Upper lobe of right lung (tissue), 1 donor: ENCODE measurements at regions not wholly inside any gene's neighbourhood (a gene's known extent, or its start where the extent isn't known, plus 50 kb on each side); places are given as distances from the start of the nearest gene placed in this dataset.
A peak's percentile ranks its signal among the peaks of the same experiment; 100 is the strongest.

ENCODE experiments used
- ATAC-seq: fragments of 200-7000 bp; cut with Tn5 transposase; one replicate; pipeline ENCODE4 v1.9.1; 2020; ENCODE audit warnings: mild to moderate bottlenecking, moderate library complexity
- DNase-seq: peaks from one replicate; pipeline ENCODE4 v3.0.0-alpha.2; 2020
- H3K27ac ChIP-seq: fragments of 200-600 bp; one replicate; pipeline ENCODE4 v1.8.0; 2022
- H3K27me3 ChIP-seq: fragments of 200-600 bp; one replicate; pipeline ENCODE4 v1.8.0; 2022; ENCODE audit warnings: mild to moderate bottlenecking
- H3K36me3 ChIP-seq: fragments of 200-600 bp; one replicate; pipeline ENCODE4 v1.8.0; 2022
- H3K4me1 ChIP-seq: fragments of 200-600 bp; one replicate; pipeline ENCODE4 v1.8.0; 2022
- H3K4me3 ChIP-seq: fragments of 200-600 bp; one replicate; pipeline ENCODE4 v1.8.0; 2022; ENCODE audit warnings: mild to moderate bottlenecking
- H3K9me3 ChIP-seq: fragments of 200-600 bp; one replicate; pipeline ENCODE4 v1.8.0; 2022
- intact Hi-C: fragments of 100-400 bp; cut with DNase I; formaldehyde crosslinking; loops from one replicate; pipeline ENCODE4 v1.11.0; 2022
- TF ChIP-seq, protein P1 (sequence below): fragments of 200-600 bp; IDR thresholded peaks from one replicate; pipeline ENCODE4 v1.8.0; 2022; ENCODE audit warnings: antibody characterized with exemption
- donor health status: DM: no; HTN: yes; CAD: no; lungs with severe emphysema.

DNA sequence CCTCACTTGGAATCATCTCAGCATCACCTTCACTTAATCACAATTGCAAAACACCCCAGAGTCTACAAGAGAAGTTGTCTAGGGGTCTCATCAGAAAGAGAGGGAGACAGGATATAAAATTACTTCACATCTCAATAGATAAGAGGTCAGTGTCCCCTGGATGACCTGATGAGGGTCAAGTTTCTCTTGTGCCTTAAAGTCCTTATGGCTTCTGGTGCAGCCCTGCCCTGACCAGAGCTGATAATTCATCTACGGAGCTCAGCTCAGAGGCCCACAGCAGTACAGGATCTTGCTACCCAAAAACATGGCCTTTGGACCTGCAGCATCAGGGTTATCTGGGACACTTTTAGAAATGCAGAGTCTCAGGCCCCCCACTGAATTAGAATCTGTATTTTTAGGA is 111.1 kb upstream of the GLI3 start:
- Histone ChIP-seq H3K27ac (no peak overlapping the region), H3K36me3 (no peaks in the 10 kb centered on the region), H3K4me1 (no peaks in the 10 kb centered on the region), H3K27me3 (no peaks in the 10 kb centered on the region), H3K4me3 (no peak overlapping the region), H3K9me3 (no peaks in the 10 kb centered on the region)
- DNase-seq (no peak), ATAC-seq (no peak)
- TF ChIP-seq, protein P1, sequence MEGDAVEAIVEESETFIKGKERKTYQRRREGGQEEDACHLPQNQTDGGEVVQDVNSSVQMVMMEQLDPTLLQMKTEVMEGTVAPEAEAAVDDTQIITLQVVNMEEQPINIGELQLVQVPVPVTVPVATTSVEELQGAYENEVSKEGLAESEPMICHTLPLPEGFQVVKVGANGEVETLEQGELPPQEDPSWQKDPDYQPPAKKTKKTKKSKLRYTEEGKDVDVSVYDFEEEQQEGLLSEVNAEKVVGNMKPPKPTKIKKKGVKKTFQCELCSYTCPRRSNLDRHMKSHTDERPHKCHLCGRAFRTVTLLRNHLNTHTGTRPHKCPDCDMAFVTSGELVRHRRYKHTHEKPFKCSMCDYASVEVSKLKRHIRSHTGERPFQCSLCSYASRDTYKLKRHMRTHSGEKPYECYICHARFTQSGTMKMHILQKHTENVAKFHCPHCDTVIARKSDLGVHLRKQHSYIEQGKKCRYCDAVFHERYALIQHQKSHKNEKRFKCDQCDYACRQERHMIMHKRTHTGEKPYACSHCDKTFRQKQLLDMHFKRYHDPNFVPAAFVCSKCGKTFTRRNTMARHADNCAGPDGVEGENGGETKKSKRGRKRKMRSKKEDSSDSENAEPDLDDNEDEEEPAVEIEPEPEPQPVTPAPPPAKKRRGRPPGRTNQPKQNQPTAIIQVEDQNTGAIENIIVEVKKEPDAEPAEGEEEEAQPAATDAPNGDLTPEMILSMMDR, result no peak
- intact Hi-C loops, result no loop called here

- intact Hi-C loops, result no loop called here
- Histone ChIP-seq H3K27me3 (no peaks in the 10 kb centered on the region), H3K9me3 (no peaks in the 10 kb centered on the region), H3K4me1 (no peaks in the 10 kb centered on the region), H3K36me3 (no peaks in the 10 kb centered on the region), H3K27ac (no peak overlapping the region), H3K4me3 (no peak overlapping the region)
- ATAC-seq (no peak), DNase-seq (no peak)
- TF ChIP-seq, protein P1, result no peak
Measured at GRCh38 chr7:42347616-42348015, 110.6 kb upstream of the GLI3 start.

DNA sequence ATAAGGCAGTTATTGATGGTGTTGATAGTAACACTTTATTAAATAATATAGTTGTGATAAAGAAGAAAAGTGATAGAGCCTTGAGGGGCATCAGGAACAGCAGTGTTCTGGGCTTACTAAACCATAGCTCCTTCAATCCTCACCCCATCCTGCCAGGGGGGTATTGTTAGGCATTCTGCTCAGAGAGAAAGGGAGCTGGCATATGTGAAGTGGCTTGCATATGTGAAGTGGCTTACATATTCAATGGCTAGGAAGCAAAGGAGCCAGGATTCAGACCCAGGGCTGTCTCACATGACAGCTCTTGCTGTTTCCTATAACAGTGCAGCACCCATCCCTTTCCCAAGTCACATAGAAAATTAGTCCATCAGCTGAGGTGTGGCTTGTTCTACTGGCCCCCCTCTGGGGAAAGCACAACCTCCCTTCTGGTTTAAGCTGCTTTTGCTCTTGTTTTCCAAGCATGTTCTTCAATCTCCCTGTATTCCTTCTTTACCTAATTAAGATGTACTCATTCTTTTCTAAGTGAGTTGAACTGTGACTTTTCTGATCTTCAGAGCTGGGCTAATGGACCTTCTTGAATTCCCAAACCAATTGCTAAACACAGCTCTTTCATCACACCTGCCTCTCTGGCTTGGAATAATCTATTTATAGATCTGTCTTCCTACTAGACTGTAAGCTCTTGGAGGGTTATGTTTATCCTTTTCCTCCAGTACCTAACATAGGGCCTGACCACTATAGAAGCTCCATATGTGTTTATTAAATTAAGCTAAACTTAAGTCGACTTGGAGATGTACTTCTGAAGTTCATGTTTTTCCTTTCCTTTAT is 108.7 kb upstream of the GLI3 start:
- H3K4me1 ChIP-seq, result no peaks in the 10 kb centered on the region
- DNase-seq (no peak), ATAC-seq (no peak)
- no peaks in the 10 kb centered on the region for H3K9me3 ChIP-seq
- no peaks in the 10 kb centered on the region for H3K27me3 ChIP-seq
- TF ChIP-seq, protein P1, result no peak
- intact Hi-C loops, result no loop called here
- no peak overlapping the region for H3K27ac ChIP-seq
- no peaks in the 10 kb centered on the region for H3K36me3 ChIP-seq
- no peak overlapping the region for H3K4me3 ChIP-seq

- ATAC-seq (peak; percentile 89), DNase-seq (peak; percentile 64)
- no peak overlapping the region for H3K27ac ChIP-seq
- H3K27me3 ChIP-seq, result no peaks in the 10 kb centered on the region
- no peaks in the 10 kb centered on the region for H3K9me3 ChIP-seq
- H3K4me1 ChIP-seq, result no peaks in the 10 kb centered on the region
- H3K36me3 ChIP-seq, result no peaks in the 10 kb centered on the region
- H3K4me3 ChIP-seq, result no peak overlapping the region
- TF ChIP-seq, protein P1, result no peak
- intact Hi-C loops, result no loop called here
Measured at GRCh38 chr7:42344198-42344755, 107.3 kb upstream of the GLI3 start.

- Histone ChIP-seq H3K27me3 (no peaks in the 10 kb centered on the region), H3K36me3 (no peaks in the 10 kb centered on the region), H3K4me3 (no peak overlapping the region), H3K9me3 (no peaks in the 10 kb centered on the region), H3K27ac (no peak overlapping the region), H3K4me1 (no peaks in the 10 kb centered on the region)
- ATAC-seq (no peak), DNase-seq (no peak)
- TF ChIP-seq, protein P1, result no peak
- intact Hi-C loops, result no loop called here
Measured at GRCh38 chr7:42342381-42342780, 105.4 kb upstream of the GLI3 start.
